Stimulated activated CD4-positive, alpha-beta T cell treated with anti-CD3 and anti-CD28 coated beads, Interleukin-15, amount 100 ng/mL, for 48 hours (primary cell): ENCODE measurements at regions not wholly inside any gene's neighbourhood (a gene's known extent, or its start where the extent isn't known, plus 50 kb on each side); places are given as distances from the start of the nearest gene placed in this dataset.

ENCODE experiments used
- DNase-seq, 2 donors: peaks; one replicate each; pipeline ENCODE4 v3.0.0-alpha.2; 2020; ENCODE audit warnings: low read depth in 2 of 2

GRCh38 chr5:93886098-93886806 is 144.9 kb upstream of the POU5F2 start:
- no peak for DNase-seq

GRCh38 chr5:93884254-93884653 is 142.9 kb upstream of the POU5F2 start:
- DNase-seq, result no peak

GRCh38 chr5:93883459-93883858 is 142.1 kb upstream of the POU5F2 start:
- no peak for DNase-seq

- no peak for DNase-seq
Observed at GRCh38 chr5:93875693-93876092, 134.3 kb upstream of the POU5F2 start.

- no peak for DNase-seq
Observed at GRCh38 chr5:93874491-93874890, 133.1 kb upstream of the POU5F2 start.

- DNase-seq, result no peak
Observed at GRCh38 chr5:93874080-93874479, 132.7 kb upstream of the POU5F2 start.

- no peak for DNase-seq
Observed at GRCh38 chr5:93873211-93873736, 131.9 kb upstream of the POU5F2 start.

GRCh38 chr5:93870649-93871048 is 129.2 kb upstream of the POU5F2 start:
- no peak for DNase-seq

GRCh38 chr5:93868851-93869250 is 127.5 kb upstream of the POU5F2 start:
- no peak for DNase-seq

- DNase-seq, result no peak
Observed at GRCh38 chr5:93850311-93850710, 108.9 kb upstream of the POU5F2 start.

- no peak for DNase-seq
Observed at GRCh38 chr5:93845376-93845775, 104.0 kb upstream of the POU5F2 start.

GRCh38 chr5:93831449-93831848 is 90.0 kb upstream of the POU5F2 start:
- DNase-seq, result no peak

- DNase-seq, result no peak
Observed at GRCh38 chr5:93830893-93831292, 89.5 kb upstream of the POU5F2 start.

GRCh38 chr5:93829346-93829745 is 87.9 kb upstream of the POU5F2 start:
- no peak for DNase-seq

- no peak for DNase-seq
Observed at GRCh38 chr5:93821891-93822415, 80.6 kb upstream of the POU5F2 start.

- no peak for DNase-seq
Observed at GRCh38 chr5:93819668-93820067, 78.3 kb upstream of the POU5F2 start.

GRCh38 chr5:93810780-93811179 is 69.4 kb upstream of the POU5F2 start:
- no peak for DNase-seq

GRCh38 chr5:93809430-93809829 is 68.0 kb upstream of the POU5F2 start:
- no peak for DNase-seq

GRCh38 chr5:93807846-93808245 is 66.4 kb upstream of the POU5F2 start:
- DNase-seq, result no peak

- DNase-seq, result no peak
Observed at GRCh38 chr5:93805616-93806379, 64.4 kb upstream of the POU5F2 start.

- DNase-seq, result peak in 1 of 2 donors; percentile 2
Observed at GRCh38 chr5:93800988-93801811, 59.8 kb upstream of the POU5F2 start.

- no peak for DNase-seq
Observed at GRCh38 chr5:93794954-93795353, 53.6 kb upstream of the POU5F2 start.
